ENCODE measurements at regions not wholly inside any gene's neighbourhood (a gene's known extent, or its start where the extent isn't known, plus 50 kb on each side); places are given as distances from the start of the nearest gene placed in this dataset.

GRCh38 chr20:48308882-48309281 is 518.9 kb downstream of the PREX1 start:
- TF ChIP-seq POLR2A (IDR thresholded peaks at IDR 0.05; ENCODE audit: low read depth, low read length) (no peak), POLR2AphosphoS5 (IDR thresholded peaks at IDR 0.05; ENCODE audit: low read depth, low read length) (no peak)
